Mesendoderm (in vitro differentiated cells): ENCODE measurements at regions not wholly inside any gene's neighbourhood (a gene's known extent, or its start where the extent isn't known, plus 50 kb on each side); places are given as distances from the start of the nearest gene placed in this dataset.

Experiments used
- DNase-seq: peaks from one replicate; pipeline ENCODE4 v3.0.0; 2013
- H2AK5ac ChIP-seq: 2 replicates; pipeline ENCODE4 v1.6.1; 2013; ENCODE audit warnings: low read length, inconsistent platforms
- H2BK120ac ChIP-seq: 2 replicates; pipeline ENCODE4 v1.6.1; 2013; ENCODE audit warnings: low read depth, mild to moderate bottlenecking, low read length, moderate library complexity, mixed read lengths
- H2BK15ac ChIP-seq: replicated peaks from 2 replicates; pipeline ENCODE4 v1.6.1; 2013; ENCODE audit warnings: low read depth, mild to moderate bottlenecking, moderate library complexity
- H2BK5ac ChIP-seq: 2 replicates; pipeline ENCODE4 v1.6.1; 2013; ENCODE audit warnings: low read length, inconsistent platforms
- H3K18ac ChIP-seq: 2 replicates; pipeline ENCODE4 v1.6.1; 2013; ENCODE audit warnings: mild to moderate bottlenecking, low read length, mixed read lengths
- H3K23ac ChIP-seq: one replicate; pipeline ENCODE4 v1.6.1; 2013; ENCODE audit warnings: low read length
- H3K27ac ChIP-seq: 2 replicates; pipeline ENCODE4 v1.5.1; 2013; ENCODE audit warnings: low read depth, mild to moderate bottlenecking, inconsistent platforms, low read length, moderate library complexity
- H3K27me3 ChIP-seq: 2 replicates; pipeline ENCODE4 v1.6.1; 2013; ENCODE audit warnings: low read length, control low read depth, mild to moderate bottlenecking, inconsistent platforms; ENCODE audit not compliant: insufficient read depth, poor library complexity
- H3K36me3 ChIP-seq: 2 replicates; pipeline ENCODE4 v1.6.1; 2013; ENCODE audit warnings: low read length, inconsistent platforms; ENCODE audit not compliant: control insufficient read depth, insufficient read depth
- H3K4ac ChIP-seq: one replicate; pipeline ENCODE4 v1.6.1; 2013; ENCODE audit warnings: low read depth, mild to moderate bottlenecking, low read length, moderate library complexity
- H3K4me1 ChIP-seq: 2 replicates; pipeline ENCODE4 v1.6.1; 2013; ENCODE audit warnings: low read depth, low read length, inconsistent platforms; ENCODE audit not compliant: control insufficient read depth
- H3K4me2 ChIP-seq: 2 replicates; pipeline ENCODE4 v1.6.1; 2013; ENCODE audit warnings: low read length
- H3K4me3 ChIP-seq: 2 replicates; pipeline ENCODE4 v1.5.1; 2013; ENCODE audit warnings: mild to moderate bottlenecking, low read length
- H3K56ac ChIP-seq: one replicate; pipeline ENCODE4 v1.6.1; 2013; ENCODE audit warnings: low read length
- H3K79me1 ChIP-seq: 2 replicates; pipeline ENCODE4 v1.6.1; 2013; ENCODE audit warnings: low read length, inconsistent platforms
- H3K79me2 ChIP-seq: 2 replicates; pipeline ENCODE4 v1.6.1; 2013; ENCODE audit warnings: mild to moderate bottlenecking, low read length; ENCODE audit not compliant: control insufficient read depth, insufficient read depth
- H3K9ac ChIP-seq: 2 replicates; pipeline ENCODE4 v1.6.1; 2013; ENCODE audit warnings: low read length, inconsistent platforms
- H4K5ac ChIP-seq: one replicate; pipeline ENCODE4 v1.6.1; 2013; ENCODE audit warnings: low read length
- H4K8ac ChIP-seq: one replicate; pipeline ENCODE4 v1.6.1; 2013; ENCODE audit warnings: low read depth, mild to moderate bottlenecking, control low read depth, low read length, moderate library complexity
- WGBS: extraction: QIAGEN DNeasy Blood & Tissue Kit; methylation state at CpG from one replicate; pipeline ENCODE4 v1.1.7; 2013; ENCODE audit warnings: low lambda C conversion rate, missing lambda C conversion rate; ENCODE audit not compliant: insufficient coverage; ENCODE audit errors: extremely low coverage; 5-methylcytosine and 5-hydroxymethylcytosine counted together

DNA sequence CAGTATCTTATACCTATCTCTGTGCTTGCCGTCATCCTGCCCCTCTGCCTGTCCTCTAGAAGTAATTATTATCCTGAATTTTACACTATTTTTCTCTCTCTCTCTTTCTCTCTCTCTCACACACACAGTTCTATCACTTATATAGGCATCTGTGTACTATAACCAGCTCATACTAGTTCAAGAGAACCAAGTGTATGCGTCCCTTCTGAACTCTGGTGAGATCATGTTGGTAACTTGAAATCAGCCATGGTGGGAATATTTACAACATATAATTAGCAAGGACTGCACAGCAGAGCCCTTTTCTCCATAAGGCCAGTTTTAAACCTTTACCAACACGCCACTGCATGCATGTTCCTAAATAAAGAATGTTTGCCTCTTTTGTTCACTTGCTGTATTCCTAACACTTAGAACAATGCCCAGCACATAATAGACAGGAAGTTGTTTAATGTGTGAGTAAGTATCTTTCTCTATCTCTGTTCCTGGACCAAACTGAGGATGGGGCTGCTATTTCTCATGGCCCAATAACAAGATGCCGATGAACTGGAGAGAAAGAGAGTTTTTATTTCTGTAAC is 51.1 kb upstream of the IL21 start:
- no peak overlapping the region for H3K23ac ChIP-seq
- no peak overlapping the region for H3K18ac ChIP-seq
- no peaks in the 10 kb centered on the region for H3K27me3 ChIP-seq
- H2BK5ac ChIP-seq = no peak overlapping the region
- H3K56ac ChIP-seq = no peak overlapping the region
- H2AK5ac ChIP-seq = no peak overlapping the region
- H3K4me2 ChIP-seq = no peak overlapping the region
- no peaks in the 10 kb centered on the region for H3K36me3 ChIP-seq
- no peak overlapping the region for H3K4ac ChIP-seq
- H3K79me2 ChIP-seq = no peaks in the 10 kb centered on the region
- DNase-seq = no peak
- H2BK120ac ChIP-seq = no peak overlapping the region
- no peaks in the 10 kb centered on the region for H3K79me1 ChIP-seq
- H4K8ac ChIP-seq = no peak overlapping the region
- no peak overlapping the region for H4K5ac ChIP-seq
- no peak overlapping the region for H3K4me3 ChIP-seq
- H2BK15ac ChIP-seq = no peak overlapping the region
- H3K27ac ChIP-seq = no peak overlapping the region
- peaks cover 2% of the 10 kb centered on the region for H3K4me1 ChIP-seq
- no CpG with 5 or more reads among the region's 4 CpGs for WGBS
- no peak overlapping the region for H3K9ac ChIP-seq

DNA sequence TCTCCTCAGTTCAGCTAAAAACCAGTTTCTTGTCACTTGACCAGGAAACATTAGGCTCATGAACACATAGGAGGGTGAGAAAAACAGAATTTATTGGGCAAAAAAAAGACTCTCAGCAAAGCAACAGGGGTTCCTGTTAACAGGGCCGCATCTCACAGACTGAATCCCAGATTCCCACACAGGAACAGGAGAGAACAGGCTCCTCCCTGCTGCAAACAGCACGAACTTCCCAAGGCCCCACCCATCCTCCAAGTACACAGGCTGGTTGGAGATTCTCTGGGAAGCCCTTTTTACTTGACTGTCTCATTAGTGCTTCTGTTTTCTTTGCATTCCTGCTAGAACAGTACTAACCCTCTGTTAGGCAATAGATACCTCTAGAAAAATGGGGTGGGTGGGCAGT is 52.4 kb upstream of the IL21 start:
- Histone ChIP-seq H3K56ac (no peak overlapping the region), H2BK15ac (no peak overlapping the region), H3K9ac (no peak overlapping the region), H3K23ac (no peak overlapping the region), H3K18ac (no peak overlapping the region), H2BK5ac (no peak overlapping the region), H3K4me3 (no peak overlapping the region), H3K36me3 (no peaks in the 10 kb centered on the region), H2BK120ac (no peak overlapping the region), H3K4me1 (peaks cover 2% of the 10 kb centered on the region), H4K8ac (no peak overlapping the region), H3K27me3 (no peaks in the 10 kb centered on the region), H3K4me2 (no peak overlapping the region), H4K5ac (no peak overlapping the region), H3K79me1 (no peaks in the 10 kb centered on the region), H3K27ac (no peak overlapping the region), H2AK5ac (no peak overlapping the region), H3K79me2 (no peaks in the 10 kb centered on the region), H3K4ac (no peak overlapping the region)
- no CpG with 5 or more reads among the region's 2 CpGs for WGBS
- DNase-seq = no peak

DNA sequence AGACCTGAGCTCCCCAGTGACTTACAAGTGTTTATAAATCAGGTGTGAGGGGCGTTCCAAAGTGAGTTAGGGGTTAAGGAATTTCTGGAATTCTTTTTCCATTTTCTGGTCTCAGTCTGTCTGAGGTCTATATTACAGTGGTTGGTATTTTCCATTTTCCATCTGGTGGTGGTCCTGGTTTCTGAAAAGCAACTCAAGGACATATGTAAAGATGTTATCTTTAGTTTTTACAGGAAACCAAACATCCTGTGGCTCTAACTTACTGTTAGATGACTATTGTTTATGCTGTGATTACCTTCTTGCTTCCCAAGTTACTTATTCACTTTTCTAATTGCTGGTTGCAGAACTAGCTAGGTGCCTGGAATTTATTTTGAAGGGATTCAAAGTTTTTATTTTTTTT is 53.5 kb upstream of the IL21 start:
- H3K4me3 ChIP-seq = no peak overlapping the region
- no peak overlapping the region for H3K4me2 ChIP-seq
- H2BK15ac ChIP-seq = no peak overlapping the region
- peaks cover 2% of the 10 kb centered on the region for H3K4me1 ChIP-seq
- no peak overlapping the region for H4K8ac ChIP-seq
- H3K27me3 ChIP-seq = no peaks in the 10 kb centered on the region
- H3K4ac ChIP-seq = no peak overlapping the region
- no peaks in the 10 kb centered on the region for H3K36me3 ChIP-seq
- H2AK5ac ChIP-seq = no peak overlapping the region
- H2BK120ac ChIP-seq = no peak overlapping the region
- H3K18ac ChIP-seq = no peak overlapping the region
- H3K27ac ChIP-seq = no peak overlapping the region
- no peaks in the 10 kb centered on the region for H3K79me1 ChIP-seq
- no peaks in the 10 kb centered on the region for H3K79me2 ChIP-seq
- H3K23ac ChIP-seq = no peak overlapping the region
- DNase-seq = peak; percentile 52
- H2BK5ac ChIP-seq = no peak overlapping the region
- H3K9ac ChIP-seq = no peak overlapping the region
- no CpG with 5 or more reads among the region's 1 CpG for WGBS
- H3K56ac ChIP-seq = no peak overlapping the region
- H4K5ac ChIP-seq = no peak overlapping the region

DNA sequence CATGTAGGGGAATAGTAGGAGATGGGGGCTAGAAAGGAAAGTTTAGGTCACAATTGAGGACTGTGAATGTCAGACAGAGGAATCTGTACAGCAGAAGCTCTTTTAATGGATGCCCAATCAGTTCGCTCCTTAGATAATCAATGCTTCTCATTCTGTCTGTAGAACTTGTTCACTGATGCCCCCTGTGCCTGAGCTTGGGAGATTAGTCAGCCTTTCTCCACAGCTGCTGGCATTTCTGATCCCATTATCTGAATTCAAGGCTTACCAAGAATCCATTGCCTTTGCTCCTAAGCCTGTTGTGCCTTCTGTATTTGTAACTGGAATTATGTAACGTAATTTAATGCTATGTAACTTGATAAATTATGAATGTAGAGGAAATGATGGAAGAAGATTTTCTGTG is 53.2 kb upstream of the BBS12 start:
- no peaks in the 10 kb centered on the region for H3K27me3 ChIP-seq
- no peaks in the 10 kb centered on the region for H3K4me1 ChIP-seq
- no peak for DNase-seq
- H3K27ac ChIP-seq = no peak overlapping the region
- H2AK5ac ChIP-seq = no peak overlapping the region
- H2BK5ac ChIP-seq = no peak overlapping the region
- H3K79me2 ChIP-seq = no peaks in the 10 kb centered on the region
- H4K5ac ChIP-seq = no peak overlapping the region
- H3K4me2 ChIP-seq = no peak overlapping the region
- H2BK120ac ChIP-seq = no peak overlapping the region
- no peak overlapping the region for H2BK15ac ChIP-seq
- H3K9ac ChIP-seq = no peak overlapping the region
- H3K36me3 ChIP-seq = no peaks in the 10 kb centered on the region
- H3K79me1 ChIP-seq = no peaks in the 10 kb centered on the region
- no peak overlapping the region for H3K4me3 ChIP-seq
- H3K4ac ChIP-seq = no peak overlapping the region
- 100% methylated on average over 1 of the region's 2 CpGs for WGBS
- no peak overlapping the region for H4K8ac ChIP-seq
- no peak overlapping the region for H3K23ac ChIP-seq
- no peak overlapping the region for H3K18ac ChIP-seq
- H3K56ac ChIP-seq = no peak overlapping the region

DNA sequence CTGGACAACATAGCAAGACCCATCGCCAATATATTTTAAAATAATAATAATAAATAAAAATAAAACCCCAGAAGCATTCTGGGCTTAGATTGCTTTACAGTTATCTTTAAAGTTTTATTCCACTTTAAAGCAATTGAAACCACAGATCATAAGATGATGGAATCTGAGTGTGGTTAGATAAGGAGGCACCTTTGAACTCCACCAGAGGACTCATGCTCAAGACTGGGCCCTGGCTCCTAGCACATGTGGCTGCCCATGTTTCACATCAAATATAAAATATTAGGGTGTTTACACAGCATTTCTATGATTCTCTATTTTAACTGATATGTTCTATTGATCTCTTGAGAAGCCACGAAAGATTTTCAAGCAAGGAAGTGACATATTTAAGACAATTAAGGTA is 52.6 kb upstream of the BBS12 start:
- no peak overlapping the region for H4K8ac ChIP-seq
- H2AK5ac ChIP-seq = no peak overlapping the region
- no peak overlapping the region for H3K27ac ChIP-seq
- no peak overlapping the region for H3K9ac ChIP-seq
- no peak for DNase-seq
- no peak overlapping the region for H2BK5ac ChIP-seq
- H4K5ac ChIP-seq = no peak overlapping the region
- no peaks in the 10 kb centered on the region for H3K27me3 ChIP-seq
- H3K4me2 ChIP-seq = no peak overlapping the region
- no peak overlapping the region for H3K56ac ChIP-seq
- no peak overlapping the region for H3K4me3 ChIP-seq
- H2BK120ac ChIP-seq = no peak overlapping the region
- WGBS = no CpG with 5 or more reads among the region's 2 CpGs
- no peaks in the 10 kb centered on the region for H3K79me2 ChIP-seq
- no peak overlapping the region for H3K18ac ChIP-seq
- H3K23ac ChIP-seq = no peak overlapping the region
- no peaks in the 10 kb centered on the region for H3K4me1 ChIP-seq
- no peaks in the 10 kb centered on the region for H3K79me1 ChIP-seq
- H3K36me3 ChIP-seq = no peaks in the 10 kb centered on the region
- H2BK15ac ChIP-seq = no peak overlapping the region
- no peak overlapping the region for H3K4ac ChIP-seq

DNA sequence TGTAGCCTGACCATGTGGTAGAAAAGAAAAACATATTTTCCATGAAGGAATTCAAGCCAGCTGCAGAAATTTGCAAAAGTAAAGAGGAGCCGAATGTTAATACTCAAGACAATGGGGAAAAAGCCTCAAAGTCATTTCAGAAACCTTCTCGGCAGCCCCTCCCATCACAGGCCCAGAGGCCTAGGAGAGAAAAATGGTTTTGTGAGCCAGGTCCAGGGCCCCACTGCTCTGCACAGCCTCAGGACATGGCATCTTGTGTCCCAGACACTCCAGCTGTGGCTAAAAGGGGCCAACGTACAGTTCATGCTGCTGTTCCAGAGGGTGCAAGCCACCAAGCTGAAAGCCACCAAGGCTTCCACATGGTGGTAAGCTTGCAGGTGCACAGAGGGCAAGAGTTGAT is 50.9 kb upstream of the BBS12 start:
- H2BK15ac ChIP-seq = no peak overlapping the region
- no peaks in the 10 kb centered on the region for H3K79me2 ChIP-seq
- H3K36me3 ChIP-seq = no peaks in the 10 kb centered on the region
- H4K8ac ChIP-seq = no peak overlapping the region
- no peak overlapping the region for H3K4me2 ChIP-seq
- H3K56ac ChIP-seq = no peak overlapping the region
- H3K9ac ChIP-seq = no peak overlapping the region
- no peak overlapping the region for H3K4me3 ChIP-seq
- H4K5ac ChIP-seq = no peak overlapping the region
- H3K4me1 ChIP-seq = no peaks in the 10 kb centered on the region
- no peak for DNase-seq
- H3K4ac ChIP-seq = no peak overlapping the region
- H3K27me3 ChIP-seq = no peaks in the 10 kb centered on the region
- no peak overlapping the region for H2AK5ac ChIP-seq
- WGBS = no CpG with 5 or more reads among the region's 3 CpGs
- no peak overlapping the region for H3K18ac ChIP-seq
- H2BK5ac ChIP-seq = no peak overlapping the region
- H2BK120ac ChIP-seq = no peak overlapping the region
- H3K27ac ChIP-seq = no peak overlapping the region
- H3K79me1 ChIP-seq = no peaks in the 10 kb centered on the region
- H3K23ac ChIP-seq = no peak overlapping the region
